SK-N-SH treated with all-trans-retinoic acid at 6 μM for 48 hours (cell line): ENCODE measurements at regions not wholly inside any gene's neighbourhood (a gene's known extent, or its start where the extent isn't known, plus 50 kb on each side); places are given as distances from the start of the nearest gene placed in this dataset.

Source experiments
- ESRRG ChIP-seq: fragments of 250-450 bp; sonication (Bioruptor Pico); IDR thresholded peaks from 2 replicates; pipeline ENCODE4 v1.6.1; 2021; ENCODE audit warnings: mild to moderate bottlenecking
- ISL1 ChIP-seq: fragments of 250-450 bp; sonication (Bioruptor Pico); IDR thresholded peaks from 2 replicates; pipeline ENCODE4 v2.1.2; 2022; ENCODE audit warnings: mild to moderate bottlenecking, moderate library complexity
- RARB ChIP-seq: fragments of 250-450 bp; sonication (Bioruptor Pico); IDR thresholded peaks from 2 replicates; pipeline ENCODE4 v1.8.0; 2021; ENCODE audit warnings: mild to moderate bottlenecking, moderate library complexity
- SNAI2 ChIP-seq: fragments of 250-450 bp; sonication (Bioruptor Pico); IDR thresholded peaks from 2 replicates; pipeline ENCODE4 v1.5.0; 2020; ENCODE audit warnings: mild to moderate bottlenecking, moderate library complexity
- TOX ChIP-seq: fragments of 250-450 bp; sonication (Bioruptor Pico); IDR thresholded peaks from 2 replicates; pipeline ENCODE4 v1.8.0; 2021; ENCODE audit warnings: mild to moderate bottlenecking, moderate library complexity, borderline replicate concordance
- ZFP30 ChIP-seq: fragments of 450-650 bp; formaldehyde crosslinking; IDR thresholded peaks from 2 replicates; pipeline ENCODE4 v1.5.0; 2022; ENCODE audit warnings: mild to moderate bottlenecking, moderate library complexity
- ZNF70 ChIP-seq: fragments of 450-650 bp; formaldehyde crosslinking; IDR thresholded peaks from 2 replicates; pipeline ENCODE4 v1.5.0; 2020; ENCODE audit warnings: mild to moderate bottlenecking, moderate library complexity
- TF ChIP-seq, protein P1 (sequence below): fragments of 250-450 bp; sonication (Bioruptor Pico); IDR thresholded peaks from 2 replicates; pipeline ENCODE4 v1.5.1; 2021; ENCODE audit warnings: mild to moderate bottlenecking, moderate library complexity
- TF ChIP-seq, protein P2 (sequence below): fragments of 250-450 bp; sonication (Bioruptor Pico); IDR thresholded peaks from 2 replicates; pipeline ENCODE4 v1.8.0; 2020; ENCODE audit warnings: mild to moderate bottlenecking, moderate library complexity, borderline replicate concordance

DNA sequence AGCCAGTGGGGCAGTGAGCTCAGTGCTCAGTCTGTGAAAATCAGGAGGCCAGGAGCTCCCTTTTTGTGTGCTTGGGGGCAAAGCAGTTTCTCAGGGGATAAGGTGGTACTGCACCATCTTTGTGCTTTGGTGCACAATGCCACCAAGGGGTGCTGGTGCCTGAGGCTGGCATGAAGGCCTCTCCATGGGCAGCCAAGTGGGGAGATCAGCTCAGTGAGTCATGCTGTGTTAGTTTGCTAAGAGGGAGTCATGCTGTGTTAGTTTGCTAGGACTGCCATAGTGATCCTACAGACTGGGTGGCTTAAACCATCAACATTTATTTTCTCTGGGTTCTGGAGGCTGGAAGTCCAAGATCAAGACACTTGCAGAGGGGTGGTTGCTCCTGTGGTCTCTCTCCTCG is 428.1 kb downstream of the PRDM2 start:
- TF ChIP-seq ZFP30, result no peak
- TF ChIP-seq, protein P1, sequence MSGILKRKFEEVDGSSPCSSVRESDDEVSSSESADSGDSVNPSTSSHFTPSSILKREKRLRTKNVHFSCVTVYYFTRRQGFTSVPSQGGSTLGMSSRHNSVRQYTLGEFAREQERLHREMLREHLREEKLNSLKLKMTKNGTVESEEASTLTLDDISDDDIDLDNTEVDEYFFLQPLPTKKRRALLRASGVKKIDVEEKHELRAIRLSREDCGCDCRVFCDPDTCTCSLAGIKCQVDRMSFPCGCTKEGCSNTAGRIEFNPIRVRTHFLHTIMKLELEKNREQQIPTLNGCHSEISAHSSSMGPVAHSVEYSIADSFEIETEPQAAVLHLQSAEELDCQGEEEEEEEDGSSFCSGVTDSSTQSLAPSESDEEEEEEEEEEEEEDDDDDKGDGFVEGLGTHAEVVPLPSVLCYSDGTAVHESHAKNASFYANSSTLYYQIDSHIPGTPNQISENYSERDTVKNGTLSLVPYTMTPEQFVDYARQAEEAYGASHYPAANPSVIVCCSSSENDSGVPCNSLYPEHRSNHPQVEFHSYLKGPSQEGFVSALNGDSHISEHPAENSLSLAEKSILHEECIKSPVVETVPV (CRISPR knock-in tag), result no peak
- no peak for TF ChIP-seq SNAI2 (CRISPR knock-in tag)
- TF ChIP-seq ESRRG (CRISPR knock-in tag), result no peak
- TF ChIP-seq TOX, result no peak
- TF ChIP-seq RARB, result no peak
- TF ChIP-seq ZNF70, result no peak
- no peak for TF ChIP-seq ISL1 (CRISPR knock-in tag)
- TF ChIP-seq, protein P2, sequence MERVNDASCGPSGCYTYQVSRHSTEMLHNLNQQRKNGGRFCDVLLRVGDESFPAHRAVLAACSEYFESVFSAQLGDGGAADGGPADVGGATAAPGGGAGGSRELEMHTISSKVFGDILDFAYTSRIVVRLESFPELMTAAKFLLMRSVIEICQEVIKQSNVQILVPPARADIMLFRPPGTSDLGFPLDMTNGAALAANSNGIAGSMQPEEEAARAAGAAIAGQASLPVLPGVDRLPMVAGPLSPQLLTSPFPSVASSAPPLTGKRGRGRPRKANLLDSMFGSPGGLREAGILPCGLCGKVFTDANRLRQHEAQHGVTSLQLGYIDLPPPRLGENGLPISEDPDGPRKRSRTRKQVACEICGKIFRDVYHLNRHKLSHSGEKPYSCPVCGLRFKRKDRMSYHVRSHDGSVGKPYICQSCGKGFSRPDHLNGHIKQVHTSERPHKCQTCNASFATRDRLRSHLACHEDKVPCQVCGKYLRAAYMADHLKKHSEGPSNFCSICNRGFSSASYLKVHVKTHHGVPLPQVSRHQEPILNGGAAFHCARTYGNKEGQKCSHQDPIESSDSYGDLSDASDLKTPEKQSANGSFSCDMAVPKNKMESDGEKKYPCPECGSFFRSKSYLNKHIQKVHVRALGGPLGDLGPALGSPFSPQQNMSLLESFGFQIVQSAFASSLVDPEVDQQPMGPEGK (CRISPR knock-in tag), result no peak
